WTC11 (cell line): ENCODE measurements at regions not wholly inside any gene's neighbourhood (a gene's known extent, or its start where the extent isn't known, plus 50 kb on each side); places are given as distances from the start of the nearest gene placed in this dataset.

Experiments
- ATAC-seq: fragments of 200-7000 bp; cut with Tn5 transposase; 2 replicates; pipeline ENCODE4 v1.10.0; 2021; ENCODE audit warnings: mild to moderate bottlenecking, moderate library complexity
- CTCF ChIA-PET: fragments of 300-600 bp; sonication (Branson Sonifier 250); formaldehyde crosslinking; loops from one replicate; lab custom pipeline; 2021; ENCODE audit warnings: antibody characterized with exemption; lab: Charles Lee
- POLR2A ChIA-PET: fragments of 350-600 bp; sonication (Branson Sonifier 250); formaldehyde crosslinking; loops from one replicate; lab custom pipeline; 2021; ENCODE audit warnings: antibody characterized with exemption; lab: Charles Lee
- DNase-seq: peaks from one replicate; pipeline ENCODE4 v3.0.0; 2021; ENCODE audit warnings: low spot score
- H3K27ac Mint-ChIP-seq: 2 replicates; pipeline ENCODE4 v1.8.0; 2021; ENCODE audit warnings: mixed read lengths
- H3K27me3 Mint-ChIP-seq: 2 replicates; pipeline ENCODE4 v1.8.0; 2021; ENCODE audit warnings: low read depth, mild to moderate bottlenecking, moderate library complexity, mixed read lengths
- H3K36me3 Mint-ChIP-seq: 2 replicates; pipeline ENCODE4 v1.8.0; 2021; ENCODE audit warnings: mixed read lengths
- H3K4me1 Mint-ChIP-seq: 2 replicates; pipeline ENCODE4 v1.8.0; 2022; ENCODE audit warnings: mixed read lengths
- H3K4me3 Mint-ChIP-seq: 2 replicates; pipeline ENCODE4 v1.8.0; 2021; ENCODE audit warnings: mild to moderate bottlenecking, moderate library complexity, mixed read lengths
- H3K9me3 Mint-ChIP-seq: 2 replicates; pipeline ENCODE4 v1.8.0; 2021; ENCODE audit warnings: mixed read lengths
- ATF1 ChIP-seq: sonication (generic); formaldehyde crosslinking; IDR thresholded peaks from 2 replicates; pipeline ENCODE4 v1.8.1; 2023; ENCODE audit warnings: mild to moderate bottlenecking, moderate library complexity, missing genetic modification reagents
- ATF3 ChIP-seq: sonication (generic); formaldehyde crosslinking; conservative IDR thresholded peaks from 2 replicates; pipeline ENCODE4 v1.8.1; 2022; ENCODE audit warnings: mild to moderate bottlenecking, missing genetic modification reagents
- E2F5 ChIP-seq: sonication (generic); formaldehyde crosslinking; IDR thresholded peaks from 2 replicates; pipeline ENCODE4 v1.8.1; 2022; ENCODE audit warnings: mild to moderate bottlenecking, moderate library complexity, missing genetic modification reagents
- ETV6 ChIP-seq: sonication (generic); formaldehyde crosslinking; IDR thresholded peaks from 2 replicates; pipeline ENCODE4 v1.8.1; 2022; ENCODE audit warnings: mild to moderate bottlenecking, missing genetic modification reagents
- FOXP4 ChIP-seq: sonication (generic); formaldehyde crosslinking; IDR thresholded peaks from 2 replicates; pipeline ENCODE4 v1.8.0; 2022; ENCODE audit warnings: mild to moderate bottlenecking, missing genetic modification reagents
- GTF2I ChIP-seq: fragments of 250-450 bp; sonication (Bioruptor Pico); conservative IDR thresholded peaks from 2 replicates; pipeline ENCODE4 v1.4.0; 2021; ENCODE audit warnings: mild to moderate bottlenecking
- HMGA2 ChIP-seq: fragments of 250-450 bp; sonication (Bioruptor Pico); IDR thresholded peaks from 2 replicates; pipeline ENCODE4 v1.4.0; 2021; ENCODE audit warnings: mild to moderate bottlenecking, moderate library complexity
- IRF1 ChIP-seq: sonication (generic); formaldehyde crosslinking; IDR thresholded peaks from 2 replicates; pipeline ENCODE4 v1.8.0; 2023; ENCODE audit warnings: missing genetic modification reagents
- JUN ChIP-seq: sonication (generic); formaldehyde crosslinking; IDR thresholded peaks from 2 replicates; pipeline ENCODE4 v1.8.0; 2023; ENCODE audit warnings: mild to moderate bottlenecking, missing genetic modification reagents
- MXD4 ChIP-seq: fragments of 250-450 bp; sonication (Bioruptor Pico); IDR thresholded peaks from 2 replicates; pipeline ENCODE4 v1.8.0; 2021; ENCODE audit warnings: mild to moderate bottlenecking, moderate library complexity, borderline replicate concordance
- NR3C1 ChIP-seq: sonication (generic); formaldehyde crosslinking; conservative IDR thresholded peaks from 2 replicates; pipeline ENCODE4 v1.8.1; 2023; ENCODE audit warnings: low read depth, mild to moderate bottlenecking, missing genetic modification reagents
- PRDM15 ChIP-seq: sonication (generic); formaldehyde crosslinking; IDR thresholded peaks from 2 replicates; pipeline ENCODE4 v1.8.0; 2022; ENCODE audit warnings: missing genetic modification reagents
- RELA ChIP-seq: sonication (generic); formaldehyde crosslinking; IDR thresholded peaks from 2 replicates; pipeline ENCODE4 v1.8.1; 2022; ENCODE audit warnings: missing genetic modification reagents, mild to moderate bottlenecking, borderline replicate concordance
- TCF7 ChIP-seq: sonication (generic); formaldehyde crosslinking; IDR thresholded peaks from 2 replicates; pipeline ENCODE4 v1.8.0; 2022; ENCODE audit warnings: mild to moderate bottlenecking, low read depth, missing genetic modification reagents, moderate library complexity
- TEAD4 ChIP-seq: sonication (generic); formaldehyde crosslinking; IDR thresholded peaks from 2 replicates; pipeline ENCODE4 v1.8.0; 2022; ENCODE audit warnings: mild to moderate bottlenecking, missing genetic modification reagents
- USF2 ChIP-seq: sonication (generic); formaldehyde crosslinking; IDR thresholded peaks from 2 replicates; pipeline ENCODE4 v1.8.1; 2023; ENCODE audit warnings: mild to moderate bottlenecking, missing genetic modification reagents, moderate library complexity
- ZBTB43 ChIP-seq: sonication (generic); formaldehyde crosslinking; IDR thresholded peaks from 2 replicates; pipeline ENCODE4 v1.8.1; 2023; ENCODE audit warnings: mild to moderate bottlenecking, missing genetic modification reagents
- ZNF396 ChIP-seq: fragments of 250-450 bp; sonication (Bioruptor Pico); IDR thresholded peaks from 2 replicates; pipeline ENCODE4 v1.8.0; 2021; ENCODE audit warnings: mild to moderate bottlenecking, moderate library complexity, borderline replicate concordance
- ZNF423 ChIP-seq: fragments of 250-450 bp; sonication (Bioruptor Pico); IDR thresholded peaks from 2 replicates; pipeline ENCODE4 v2.1.2; 2022; ENCODE audit warnings: mild to moderate bottlenecking, moderate library complexity
- ZNF671 ChIP-seq: fragments of 250-450 bp; sonication (Bioruptor Pico); IDR thresholded peaks from 2 replicates; pipeline ENCODE4 v1.8.0; 2021; ENCODE audit warnings: mild to moderate bottlenecking

GRCh38 chr1:22376546-22376945, 75.1 kb upstream of the ZBTB40 start:
- no peaks in the 10 kb centered on the region; the same call in 1 of the 2 replicates for H3K27me3 Mint-ChIP-seq
- DNase-seq, result no peak
- peaks cover 14% of the 10 kb centered on the region for H3K9me3 Mint-ChIP-seq
- H3K4me3 Mint-ChIP-seq, result no peak overlapping the region
- no peak for TF ChIP-seq ZNF671
- H3K27ac Mint-ChIP-seq, result no peak overlapping the region
- H3K36me3 Mint-ChIP-seq, result 0 out of 2 replicates have a peak, but pooled peaks cover 4% of the 10 kb centered on the region
- POLR2A ChIA-PET, result interaction anchor here (1.2 kb wide), 1 partner anchor 48 kb away, joined by 3 read pairs; no protein-coding TSS in a partner anchor
- CTCF ChIA-PET, result interaction anchor here (1.0 to 2.3 kb wide), 2 partner anchors 40 to 233 kb away, joined by 3 to 6 read pairs; partner anchors contain the start of gene WNT4
- peaks cover 16% of the 10 kb centered on the region for H3K4me1 Mint-ChIP-seq
- ATAC-seq, result peak; percentile 67

- POLR2A ChIA-PET, result interaction anchor here (1.2 kb wide), 1 partner anchor 48 kb away, joined by 3 read pairs; no protein-coding TSS in a partner anchor
- ATAC-seq (no peak), DNase-seq (no peak)
- no peaks in the 10 kb centered on the region; the same call in 1 of the 2 replicates for H3K27me3 Mint-ChIP-seq
- peaks cover 14% of the 10 kb centered on the region for H3K9me3 Mint-ChIP-seq
- peaks cover 16% of the 10 kb centered on the region for H3K4me1 Mint-ChIP-seq
- CTCF ChIA-PET, result interaction anchor here (2.3 kb wide), 1 partner anchor 39 kb away, joined by 6 read pairs; no protein-coding TSS in a partner anchor
- 0 out of 2 replicates have a peak, but pooled peaks cover 4% of the 10 kb centered on the region for H3K36me3 Mint-ChIP-seq
- H3K4me3 Mint-ChIP-seq, result no peak overlapping the region
- no peak overlapping the region for H3K27ac Mint-ChIP-seq
- TF ChIP-seq TCF7 (CRISPR knock-in tag), result no peak
- peak; percentile 48; the same call in 1 of the 2 replicates for TF ChIP-seq USF2 (CRISPR knock-in tag)
Observed at GRCh38 chr1:22376976-22377375, 74.7 kb upstream of the ZBTB40 start.

- ChIA-PET CTCF (no interaction called here), POLR2A (no interaction called here)
- Mint-ChIP-seq H3K9me3 (peaks cover 3% of the 10 kb centered on the region; the same call in 1 of the 2 replicates), H3K4me3 (no peak overlapping the region), H3K4me1 (peaks cover 16% of the 10 kb centered on the region), H3K27me3 (no peaks in the 10 kb centered on the region; the same call in 1 of the 2 replicates), H3K27ac (no peak overlapping the region), H3K36me3 (no peaks in the 10 kb centered on the region)
- TF ChIP-seq RELA (no peak), ATF3 (no peak), E2F5 (CRISPR knock-in tag) (no peak), ETV6 (no peak), GTF2I (CRISPR knock-in tag) (no peak), ATF1 (CRISPR knock-in tag) (no peak), NR3C1 (CRISPR knock-in tag) (no peak), ZBTB43 (CRISPR knock-in tag) (no peak), HMGA2 (CRISPR knock-in tag) (no peak), IRF1 (CRISPR knock-in tag) (no peak), ZNF423 (CRISPR knock-in tag) (no peak), ZNF396 (CRISPR knock-in tag) (no peak), PRDM15 (CRISPR knock-in tag) (no peak), MXD4 (CRISPR knock-in tag) (no peak), JUN (CRISPR knock-in tag) (no peak), FOXP4 (CRISPR knock-in tag) (no peak), TCF7 (CRISPR knock-in tag) (no peak), TEAD4 (CRISPR knock-in tag) (no peak)
- ATAC-seq, result no peak
- DNase-seq, result no peak
Observed at GRCh38 chr1:22379566-22379965, 72.1 kb upstream of the ZBTB40 start.
